RWPE2 (cell line): ENCODE measurements at regions not wholly inside any gene's neighbourhood (a gene's known extent, or its start where the extent isn't known, plus 50 kb on each side); places are given as distances from the start of the nearest gene placed in this dataset.

Source experiments
- ATAC-seq: fragments of 200-7000 bp; cut with Tn5 transposase; 3 replicates; pipeline ENCODE4 v1.9.1; 2021; ENCODE audit warnings: low read depth
- DNase-seq: peaks from one replicate; pipeline ENCODE4 v3.0.0-alpha.2; 2020; ENCODE audit warnings: low spot score
- H3K27ac ChIP-seq: fragments of 450-650 bp; 2 replicates; pipeline ENCODE4 v1.5.1; 2017; ENCODE audit warnings: mild to moderate bottlenecking; ENCODE audit not compliant: poor library complexity, severe bottlenecking
- H3K27me3 ChIP-seq: fragments of 250-450 bp; sonication (Bioruptor Pico); 2 replicates; pipeline ENCODE4 v1.5.1; 2021; ENCODE audit warnings: mild to moderate bottlenecking, moderate library complexity; ENCODE audit not compliant: insufficient read depth, poor library complexity, severe bottlenecking
- H3K36me3 ChIP-seq: fragments of 250-450 bp; sonication (Bioruptor Pico); 2 replicates; pipeline ENCODE4 v1.5.1; 2020; ENCODE audit warnings: low read depth, mild to moderate bottlenecking, moderate library complexity
- H3K4me1 ChIP-seq: fragments of 250-450 bp; sonication (Bioruptor Pico); 2 replicates; pipeline ENCODE4 v1.5.1; 2021; ENCODE audit warnings: mild to moderate bottlenecking, moderate library complexity; ENCODE audit not compliant: insufficient read depth, poor library complexity, severe bottlenecking
- H3K4me3 ChIP-seq: fragments of 250-450 bp; sonication (Bioruptor Pico); 2 replicates; pipeline ENCODE4 v1.5.1; 2021; ENCODE audit warnings: mild to moderate bottlenecking, moderate library complexity; ENCODE audit not compliant: severe bottlenecking
- H3K9me3 ChIP-seq: fragments of 250-450 bp; sonication (Bioruptor Pico); 2 replicates; pipeline ENCODE4 v1.5.1; 2021; ENCODE audit warnings: mild to moderate bottlenecking, moderate library complexity; ENCODE audit not compliant: severe bottlenecking
- TF ChIP-seq, protein P1 (sequence below): fragments of 450-650 bp; IDR thresholded peaks from one replicate; pipeline ENCODE4 v1.5.1; 2017; ENCODE audit warnings: mild to moderate bottlenecking, moderate library complexity; ENCODE audit not compliant: poor library complexity, severe bottlenecking

DNA sequence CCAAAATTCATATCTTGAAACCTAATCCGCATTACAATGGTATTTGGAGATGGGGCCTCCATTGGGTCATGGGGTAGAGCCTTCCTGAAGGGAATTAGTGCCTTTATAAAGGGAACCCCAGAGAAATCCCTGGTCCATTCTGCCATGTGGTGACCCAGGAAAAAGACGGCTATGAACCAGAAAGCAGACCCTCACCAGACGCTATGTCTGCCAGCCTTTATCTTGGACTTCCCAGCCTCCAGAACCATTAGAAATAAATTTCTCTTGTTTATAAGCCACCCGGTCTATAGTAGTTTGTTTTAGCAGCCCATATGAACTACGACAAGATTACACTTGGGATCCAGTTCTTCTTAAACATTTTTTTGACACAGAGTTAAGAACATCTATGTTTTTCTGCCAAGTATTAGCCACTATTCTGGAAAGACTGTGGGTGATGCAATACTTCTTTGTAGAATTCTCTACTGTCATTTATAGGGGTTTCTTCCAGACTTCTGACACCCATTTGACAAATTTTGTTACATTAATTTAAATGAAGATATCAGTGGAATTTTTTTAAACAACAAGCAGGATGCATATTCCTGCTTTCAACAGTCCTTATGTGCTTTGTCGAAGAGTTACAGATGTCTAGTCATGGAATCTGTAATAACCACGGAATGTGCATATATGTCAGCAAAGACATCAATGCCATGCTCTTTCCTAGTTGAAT is 572.4 kb downstream of the NR2F1-AS1 start:
- DNase-seq (no peak), ATAC-seq (no peak)
- TF ChIP-seq, protein P1, sequence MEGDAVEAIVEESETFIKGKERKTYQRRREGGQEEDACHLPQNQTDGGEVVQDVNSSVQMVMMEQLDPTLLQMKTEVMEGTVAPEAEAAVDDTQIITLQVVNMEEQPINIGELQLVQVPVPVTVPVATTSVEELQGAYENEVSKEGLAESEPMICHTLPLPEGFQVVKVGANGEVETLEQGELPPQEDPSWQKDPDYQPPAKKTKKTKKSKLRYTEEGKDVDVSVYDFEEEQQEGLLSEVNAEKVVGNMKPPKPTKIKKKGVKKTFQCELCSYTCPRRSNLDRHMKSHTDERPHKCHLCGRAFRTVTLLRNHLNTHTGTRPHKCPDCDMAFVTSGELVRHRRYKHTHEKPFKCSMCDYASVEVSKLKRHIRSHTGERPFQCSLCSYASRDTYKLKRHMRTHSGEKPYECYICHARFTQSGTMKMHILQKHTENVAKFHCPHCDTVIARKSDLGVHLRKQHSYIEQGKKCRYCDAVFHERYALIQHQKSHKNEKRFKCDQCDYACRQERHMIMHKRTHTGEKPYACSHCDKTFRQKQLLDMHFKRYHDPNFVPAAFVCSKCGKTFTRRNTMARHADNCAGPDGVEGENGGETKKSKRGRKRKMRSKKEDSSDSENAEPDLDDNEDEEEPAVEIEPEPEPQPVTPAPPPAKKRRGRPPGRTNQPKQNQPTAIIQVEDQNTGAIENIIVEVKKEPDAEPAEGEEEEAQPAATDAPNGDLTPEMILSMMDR = no peak
- Histone ChIP-seq H3K4me3 (no peak overlapping the region), H3K27me3 (no peaks in the 10 kb centered on the region), H3K27ac (no peak overlapping the region), H3K9me3 (no peaks in the 10 kb centered on the region), H3K36me3 (no peaks in the 10 kb centered on the region), H3K4me1 (no peaks in the 10 kb centered on the region)

DNA sequence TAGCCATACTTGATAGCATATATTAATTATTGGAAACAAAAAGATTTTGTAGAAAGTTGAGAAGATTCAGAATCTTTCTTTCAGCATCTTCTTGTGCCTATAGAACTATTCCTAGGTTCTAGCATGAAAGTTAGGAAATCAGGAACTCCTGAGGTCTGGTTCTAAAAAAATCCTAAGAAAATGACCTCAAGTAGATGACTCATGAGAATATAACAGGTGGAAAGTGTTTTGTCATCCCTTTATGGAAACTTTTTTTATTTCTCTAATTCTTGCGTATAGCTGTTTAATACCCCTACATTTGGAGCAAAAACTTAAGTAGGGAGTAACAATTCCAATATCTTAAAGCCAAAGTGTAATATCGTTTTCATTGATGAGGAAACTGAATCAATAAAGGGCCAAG is 574.1 kb downstream of the NR2F1-AS1 start:
- Histone ChIP-seq H3K4me3 (no peak overlapping the region), H3K27me3 (no peaks in the 10 kb centered on the region), H3K9me3 (no peaks in the 10 kb centered on the region), H3K27ac (no peak overlapping the region), H3K36me3 (no peaks in the 10 kb centered on the region), H3K4me1 (no peaks in the 10 kb centered on the region)
- no peak for ATAC-seq
- no peak for DNase-seq
- TF ChIP-seq, protein P1 = no peak

DNA sequence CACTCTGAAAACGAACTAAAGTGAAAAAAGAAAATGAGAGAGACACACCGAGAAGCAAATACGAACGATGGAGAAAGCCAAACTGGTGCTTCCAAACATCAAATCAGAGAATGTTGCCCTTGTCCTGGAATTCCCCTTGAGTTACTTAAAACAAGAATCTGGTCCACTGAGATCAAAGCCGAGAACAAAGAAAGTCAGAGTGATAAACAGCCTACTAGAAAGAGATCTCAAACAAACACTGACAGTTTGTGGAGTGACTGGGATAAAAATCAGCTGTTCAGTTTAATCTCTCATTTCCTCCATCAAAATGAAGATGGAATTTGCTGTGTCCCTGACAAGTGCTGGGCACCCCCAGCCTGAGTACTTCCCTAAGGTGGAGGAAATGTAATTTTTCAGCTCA is 582.6 kb downstream of the NR2F1-AS1 start:
- no peak overlapping the region for H3K4me3 ChIP-seq
- no peak overlapping the region for H3K27ac ChIP-seq
- no peak for DNase-seq
- H3K27me3 ChIP-seq = no peaks in the 10 kb centered on the region
- H3K4me1 ChIP-seq = no peaks in the 10 kb centered on the region
- H3K9me3 ChIP-seq = peaks cover 5% of the 10 kb centered on the region
- no peaks in the 10 kb centered on the region for H3K36me3 ChIP-seq
- no peak for ATAC-seq
- TF ChIP-seq, protein P1 = no peak

DNA sequence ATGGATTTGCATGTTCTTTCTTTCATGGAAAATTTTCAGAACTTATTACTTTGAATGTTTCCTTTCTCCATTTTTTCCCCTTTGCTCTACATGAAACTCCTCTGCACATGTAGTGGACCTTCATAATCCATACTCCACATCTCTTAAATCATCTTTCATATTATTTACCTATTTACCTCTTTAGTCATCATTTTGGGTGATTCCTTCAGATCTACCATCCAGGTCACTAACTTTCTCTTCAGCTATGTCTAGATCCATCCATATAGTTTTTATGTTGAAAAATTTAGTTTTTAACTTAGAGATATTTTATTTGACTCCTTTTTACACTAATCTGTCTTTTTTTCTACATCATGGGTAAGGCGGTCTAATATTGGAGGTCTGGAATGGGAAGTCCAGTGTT is 586.6 kb downstream of the NR2F1-AS1 start:
- Histone ChIP-seq H3K4me1 (no peaks in the 10 kb centered on the region), H3K36me3 (no peaks in the 10 kb centered on the region), H3K27me3 (no peaks in the 10 kb centered on the region), H3K4me3 (no peak overlapping the region), H3K27ac (no peak overlapping the region), H3K9me3 (peaks cover 5% of the 10 kb centered on the region)
- no peak for DNase-seq
- TF ChIP-seq, protein P1 = no peak
- no peak for ATAC-seq

DNA sequence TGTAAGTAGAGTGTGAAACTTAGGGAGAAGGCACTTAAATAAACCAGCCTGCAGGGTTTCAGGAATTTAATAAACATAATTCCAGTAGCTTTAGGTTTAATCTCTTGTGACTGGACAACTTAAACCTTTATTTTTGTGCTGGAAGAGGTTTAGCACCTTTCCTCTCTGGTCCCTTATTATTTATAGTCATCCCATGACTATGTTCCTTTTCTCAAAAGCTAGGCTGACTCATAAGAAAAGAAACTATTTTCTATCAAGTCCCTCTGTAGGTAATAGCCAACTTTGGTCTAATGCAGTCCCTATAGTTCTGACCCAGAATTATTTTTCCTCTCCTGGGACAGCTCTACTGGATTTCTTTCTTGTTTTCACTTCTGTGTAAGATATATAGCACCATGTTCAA is 588.9 kb downstream of the NR2F1-AS1 start:
- H3K27ac ChIP-seq = no peak overlapping the region
- no peaks in the 10 kb centered on the region for H3K27me3 ChIP-seq
- H3K4me3 ChIP-seq = no peak overlapping the region
- no peaks in the 10 kb centered on the region for H3K36me3 ChIP-seq
- TF ChIP-seq, protein P1 = no peak
- H3K4me1 ChIP-seq = no peaks in the 10 kb centered on the region
- ATAC-seq (no peak), DNase-seq (no peak)
- H3K9me3 ChIP-seq = peaks cover 5% of the 10 kb centered on the region
